Mesodermal cell (in vitro differentiated cells): ENCODE measurements at regions not wholly inside any gene's neighbourhood (a gene's known extent, or its start where the extent isn't known, plus 50 kb on each side); places are given as distances from the start of the nearest gene placed in this dataset.

Experiments
- H3K27ac ChIP-seq: 2 replicates; pipeline ENCODE4 v1.7.0; 2013; ENCODE audit warnings: mild to moderate bottlenecking, low read depth, low read length, moderate library complexity; ENCODE audit not compliant: severe bottlenecking
- H3K36me3 ChIP-seq: 2 replicates; pipeline ENCODE4 v1.7.1; 2013; ENCODE audit warnings: mild to moderate bottlenecking, low read length, moderate library complexity; ENCODE audit not compliant: control insufficient read depth, insufficient read depth
- H3K4me1 ChIP-seq: one replicate; pipeline ENCODE4 v1.7.1; 2013; ENCODE audit warnings: mild to moderate bottlenecking, low read length; ENCODE audit not compliant: insufficient read depth, control insufficient read depth, poor library complexity, severe bottlenecking
- H3K4me3 ChIP-seq: 2 replicates; pipeline ENCODE4 v1.7.0; 2013; ENCODE audit warnings: low read length, control low read depth, mild to moderate bottlenecking; ENCODE audit not compliant: insufficient read depth, poor library complexity, severe bottlenecking; ENCODE audit errors: extremely low read depth
- H3K9me3 ChIP-seq: 2 replicates; pipeline ENCODE4 v1.7.1; 2013; ENCODE audit warnings: mild to moderate bottlenecking, low read length, moderate library complexity; ENCODE audit not compliant: control insufficient read depth
- WGBS, 2 experiments: methylation state at CpG; one replicate each; pipeline ENCODE4 v1.1.5; 2013; ENCODE audit warnings: missing lambda C conversion rate in 2 of 2; ENCODE audit not compliant: insufficient coverage in 2 of 2; 5-methylcytosine and 5-hydroxymethylcytosine counted together

DNA sequence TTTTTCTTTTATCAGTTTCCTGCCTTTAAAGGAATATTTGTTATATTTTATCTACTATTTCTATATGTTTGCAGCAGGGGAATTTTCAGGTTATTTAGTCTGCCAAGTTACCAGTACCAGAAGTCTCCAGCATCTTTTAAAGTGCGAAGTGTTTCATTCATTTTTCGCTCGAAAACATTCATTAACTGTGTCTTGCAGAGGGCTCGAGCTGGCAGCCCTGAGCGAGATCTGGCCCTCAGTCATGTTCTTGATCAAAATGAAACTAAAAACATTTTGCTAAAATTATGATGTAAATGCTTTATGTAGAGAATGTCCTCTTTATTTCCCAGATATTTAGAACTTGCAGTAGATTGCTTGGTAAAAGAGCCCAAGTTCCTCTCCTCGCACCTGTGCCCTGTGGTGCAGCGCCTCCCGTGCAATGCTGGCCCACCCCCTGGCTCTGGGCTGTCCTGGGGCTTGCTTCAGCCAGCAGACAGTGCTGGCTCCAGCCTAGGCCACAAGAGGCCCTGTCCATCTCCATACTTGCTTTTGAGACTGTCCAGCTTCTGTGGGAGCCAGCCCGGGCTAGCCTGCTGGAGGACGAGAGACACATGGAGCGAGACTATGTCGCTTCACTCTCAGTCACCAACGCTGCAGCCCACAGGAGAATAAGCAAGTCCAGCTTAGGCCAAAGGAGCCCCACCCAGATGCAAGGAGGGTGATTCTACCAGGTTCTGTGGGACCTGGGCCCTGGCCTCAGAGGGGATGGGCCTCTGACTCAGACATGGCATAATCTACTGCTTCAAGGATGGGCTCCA is 71.9 kb upstream of the PRR23E start:
- H3K9me3 ChIP-seq = no peaks in the 10 kb centered on the region
- H3K4me3 ChIP-seq = no peak overlapping the region
- WGBS, 2 experiments = 85 to 90% methylated on average over 10 to 12 of the region's 13 CpGs
- no peak overlapping the region for H3K27ac ChIP-seq
- no peaks in the 10 kb centered on the region for H3K4me1 ChIP-seq
- H3K36me3 ChIP-seq = no peaks in the 10 kb centered on the region

DNA sequence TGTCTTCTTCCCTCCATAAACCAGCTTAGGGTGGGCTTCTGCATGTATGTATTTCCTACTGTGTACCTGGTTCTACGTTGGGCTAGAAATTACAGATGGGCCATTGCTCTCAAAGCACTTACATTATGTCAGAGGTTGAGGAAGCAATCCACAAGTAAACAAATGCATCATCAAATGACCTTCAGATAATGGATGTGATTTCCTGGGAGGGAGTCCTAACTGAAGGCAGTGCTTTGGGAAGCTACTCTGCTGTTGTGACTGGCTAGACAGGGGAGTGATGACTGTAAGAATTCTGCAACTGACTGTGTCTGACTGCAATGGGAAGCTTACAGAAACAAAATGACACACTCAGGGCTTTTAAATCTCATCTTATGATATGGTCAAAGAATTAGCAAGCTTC is 71.0 kb upstream of the PRR23E start:
- Histone ChIP-seq H3K36me3 (no peaks in the 10 kb centered on the region), H3K27ac (no peak overlapping the region), H3K9me3 (no peaks in the 10 kb centered on the region), H3K4me1 (no peaks in the 10 kb centered on the region), H3K4me3 (no peak overlapping the region)
- WGBS, 2 experiments = no CpG with 5 or more reads among the region's 1 CpG

DNA sequence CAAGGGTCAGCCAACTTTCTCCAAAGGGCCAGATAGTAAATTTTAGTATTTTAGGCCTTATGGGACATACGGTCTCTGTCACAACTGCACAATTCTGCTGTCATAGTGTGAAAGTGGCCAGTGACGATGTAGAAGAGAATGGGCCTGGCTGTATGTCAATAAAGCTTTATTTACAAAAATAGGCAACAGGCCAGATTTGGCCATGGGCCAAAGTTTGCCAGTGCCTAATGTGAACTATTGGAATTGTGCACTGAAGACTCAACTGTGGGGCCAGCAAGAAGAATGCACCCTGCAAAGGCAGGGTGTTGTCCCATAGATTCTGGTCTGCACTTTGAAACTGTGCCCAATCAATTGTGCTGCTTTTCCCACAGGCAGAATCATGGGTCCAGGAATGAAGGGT is 69.4 kb upstream of the PRR23E start:
- H3K4me3 ChIP-seq = no peak overlapping the region
- H3K9me3 ChIP-seq = no peaks in the 10 kb centered on the region
- no peaks in the 10 kb centered on the region for H3K36me3 ChIP-seq
- H3K27ac ChIP-seq = no peak overlapping the region
- 86% methylated on average over 1 of the region's 2 CpGs; no CpG with 5 or more reads in 1 of the 2 experiments for WGBS, 2 experiments
- H3K4me1 ChIP-seq = no peaks in the 10 kb centered on the region

DNA sequence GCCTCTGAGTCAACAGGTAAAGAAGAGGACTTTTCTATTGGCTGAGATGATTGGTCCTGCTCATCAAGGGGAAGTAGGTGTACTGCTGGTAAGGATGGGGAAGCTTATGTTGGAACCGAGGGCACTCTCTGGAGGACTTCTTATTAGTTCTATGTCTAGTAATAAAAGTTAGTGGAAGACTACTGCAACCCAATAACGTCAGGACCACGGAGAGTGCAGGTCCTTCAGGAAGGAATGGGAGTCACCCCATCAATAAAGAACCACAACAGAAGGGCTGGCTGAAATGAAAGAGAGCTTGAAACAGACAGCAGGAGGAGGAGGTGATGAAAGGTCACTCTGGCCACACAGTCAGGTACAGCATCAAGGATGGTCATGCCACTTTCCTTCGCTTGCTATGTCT is 68.8 kb upstream of the PRR23E start:
- H3K36me3 ChIP-seq = no peaks in the 10 kb centered on the region
- 63 to 70% methylated on average over 1 to 3 of the region's 4 CpGs for WGBS, 2 experiments

DNA sequence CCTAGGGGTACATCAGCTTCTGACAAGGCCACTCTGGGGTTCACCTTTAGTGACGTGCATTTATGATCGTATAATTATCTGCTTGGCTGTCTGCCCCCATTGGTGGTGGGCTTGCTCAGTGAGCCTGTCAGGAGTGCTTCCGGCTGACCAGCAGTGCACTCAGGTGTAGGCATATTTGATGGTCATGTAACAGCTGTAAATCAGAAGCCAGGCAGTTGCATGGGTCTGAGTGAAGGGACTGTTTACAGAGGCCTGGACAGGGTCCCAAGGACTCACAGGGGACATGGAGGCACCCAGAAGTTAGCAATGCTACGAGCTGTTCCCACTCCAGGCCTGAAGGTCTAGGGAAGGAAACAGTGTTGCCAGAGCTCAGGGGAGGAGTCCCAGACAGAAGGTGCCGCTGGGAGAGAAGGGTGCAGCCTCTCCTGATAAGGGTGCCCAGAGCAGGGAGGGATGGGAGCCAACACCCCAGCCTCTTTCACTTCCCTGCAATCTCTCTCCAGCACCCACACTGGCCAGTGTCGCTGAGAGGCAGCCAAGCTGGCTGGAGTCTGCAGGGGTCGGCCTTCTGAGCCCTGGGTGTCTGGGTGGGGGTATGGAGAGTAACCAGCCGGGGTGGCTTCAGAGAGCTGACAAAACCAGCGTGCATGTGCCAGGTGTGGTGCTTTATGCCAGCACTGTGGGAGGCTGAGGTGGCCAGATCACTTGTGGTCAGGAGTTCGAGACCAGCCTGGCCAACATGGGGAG is 61.3 kb upstream of the PRR23E start:
- no peaks in the 10 kb centered on the region for H3K36me3 ChIP-seq
- H3K4me3 ChIP-seq = no peak overlapping the region
- peaks cover 7% of the 10 kb centered on the region for H3K4me1 ChIP-seq
- no peak overlapping the region for H3K27ac ChIP-seq
- no peaks in the 10 kb centered on the region for H3K9me3 ChIP-seq
- WGBS, 2 experiments = 85 to 89% methylated on average over 5 to 8 of the region's 10 CpGs

More for the DNA sequence above, 68.8 kb upstream of the PRR23E start:
- Histone ChIP-seq H3K4me1 (no peaks in the 10 kb centered on the region), H3K4me3 (no peak overlapping the region), H3K27ac (no peak overlapping the region), H3K9me3 (no peaks in the 10 kb centered on the region)

DNA sequence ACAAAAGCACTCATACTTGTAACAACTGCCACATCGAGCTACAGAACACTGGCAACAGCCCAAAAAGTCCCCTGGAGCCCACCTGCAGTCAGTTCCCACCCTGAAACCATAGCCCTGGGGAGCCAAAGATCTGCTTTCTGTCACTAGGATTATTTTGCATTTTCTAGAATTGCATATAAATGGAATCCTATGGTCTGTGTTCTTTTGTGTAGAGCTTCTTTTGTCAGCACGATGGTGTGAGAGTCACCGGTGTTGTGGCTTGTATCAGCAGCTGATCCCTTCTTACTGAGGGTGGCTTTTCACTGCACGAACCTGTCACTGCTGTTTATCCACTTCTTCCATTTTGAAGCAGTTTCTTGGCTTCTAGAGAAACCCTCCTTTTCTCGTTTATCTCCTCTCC is 60.1 kb upstream of the PRR23E start:
- no peak overlapping the region for H3K27ac ChIP-seq
- H3K9me3 ChIP-seq = no peaks in the 10 kb centered on the region
- H3K4me1 ChIP-seq = peaks cover 7% of the 10 kb centered on the region
- no peaks in the 10 kb centered on the region for H3K36me3 ChIP-seq
- WGBS, 2 experiments = 46 to 47% methylated on average over 3 of the region's 5 CpGs
- no peak overlapping the region for H3K4me3 ChIP-seq

DNA sequence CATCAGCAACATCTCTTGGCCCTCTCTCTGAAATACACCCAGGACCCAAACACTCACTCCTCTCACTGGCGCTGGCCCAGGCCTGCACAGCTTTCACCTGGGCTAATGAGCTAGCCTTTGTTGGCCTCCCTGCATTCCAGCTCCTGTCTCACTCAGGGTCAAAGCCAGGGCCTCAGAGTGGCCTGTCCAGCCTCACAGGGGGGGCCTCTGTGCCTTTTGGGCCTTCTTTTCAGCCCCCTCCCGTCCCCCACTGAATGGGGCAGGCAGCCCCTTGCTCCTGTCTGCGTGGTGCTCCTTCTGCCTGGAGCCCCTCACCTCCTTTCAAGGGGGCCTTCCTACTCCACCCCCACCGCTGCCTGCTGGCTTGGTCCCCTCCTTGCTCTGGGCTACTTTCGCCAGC is 59.0 kb upstream of the PRR23E start:
- peaks cover 7% of the 10 kb centered on the region for H3K4me1 ChIP-seq
- no peaks in the 10 kb centered on the region for H3K9me3 ChIP-seq
- WGBS, 2 experiments = 88 to 93% methylated on average over 4 to 5 of the region's 5 CpGs
- H3K4me3 ChIP-seq = no peak overlapping the region
- no peaks in the 10 kb centered on the region for H3K36me3 ChIP-seq
- H3K27ac ChIP-seq = no peak overlapping the region

DNA sequence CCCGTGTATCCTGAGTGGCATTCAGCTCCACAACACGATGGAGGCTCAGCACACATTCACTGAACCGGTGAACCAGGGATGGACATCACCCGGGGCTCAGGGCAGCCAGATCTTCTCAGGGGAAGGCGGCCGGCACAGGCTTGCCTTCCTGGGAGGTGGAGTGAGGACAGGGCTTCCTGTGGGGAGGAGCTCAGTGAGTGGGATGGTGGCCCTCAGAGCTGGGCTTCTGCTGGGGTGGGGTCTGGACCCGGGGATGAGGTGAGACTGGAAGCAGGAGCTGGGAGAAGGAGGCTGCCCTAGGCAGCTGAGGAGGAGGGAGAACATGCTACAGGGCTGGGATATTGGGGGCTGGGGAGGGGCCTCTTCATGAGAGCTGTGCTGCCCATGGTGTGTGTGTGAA is 58.5 kb upstream of the PRR23E start:
- Histone ChIP-seq H3K27ac (no peak overlapping the region), H3K4me1 (peaks cover 7% of the 10 kb centered on the region), H3K9me3 (no peaks in the 10 kb centered on the region), H3K4me3 (no peak overlapping the region), H3K36me3 (no peaks in the 10 kb centered on the region)
- 78 to 87% methylated on average over 4 to 7 of the region's 7 CpGs for WGBS, 2 experiments

DNA sequence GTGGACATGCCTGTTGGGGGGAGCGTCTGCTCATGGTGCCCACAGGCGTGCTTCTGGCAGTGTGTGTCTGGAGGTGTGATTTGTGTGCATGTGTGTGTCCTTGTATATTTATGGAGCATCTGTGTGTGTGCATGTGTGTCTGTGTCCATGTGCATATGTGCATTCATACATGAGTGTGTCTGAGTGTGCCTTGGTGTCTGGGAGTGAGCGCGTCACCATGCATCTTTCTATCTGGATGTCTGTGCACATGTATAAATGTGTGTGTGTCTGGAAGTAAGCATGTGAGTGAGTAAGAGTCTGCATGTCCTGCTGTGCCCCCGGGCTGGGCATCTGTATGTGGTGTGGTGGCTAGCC is 58.1 kb upstream of the PRR23E start:
- Histone ChIP-seq H3K27ac (no peak overlapping the region), H3K4me3 (peak overlapping the region; percentile 8), H3K36me3 (no peaks in the 10 kb centered on the region), H3K9me3 (no peaks in the 10 kb centered on the region), H3K4me1 (peaks cover 7% of the 10 kb centered on the region)
- 77 to 85% methylated on average over 3 to 5 of the region's 5 CpGs for WGBS, 2 experiments

DNA sequence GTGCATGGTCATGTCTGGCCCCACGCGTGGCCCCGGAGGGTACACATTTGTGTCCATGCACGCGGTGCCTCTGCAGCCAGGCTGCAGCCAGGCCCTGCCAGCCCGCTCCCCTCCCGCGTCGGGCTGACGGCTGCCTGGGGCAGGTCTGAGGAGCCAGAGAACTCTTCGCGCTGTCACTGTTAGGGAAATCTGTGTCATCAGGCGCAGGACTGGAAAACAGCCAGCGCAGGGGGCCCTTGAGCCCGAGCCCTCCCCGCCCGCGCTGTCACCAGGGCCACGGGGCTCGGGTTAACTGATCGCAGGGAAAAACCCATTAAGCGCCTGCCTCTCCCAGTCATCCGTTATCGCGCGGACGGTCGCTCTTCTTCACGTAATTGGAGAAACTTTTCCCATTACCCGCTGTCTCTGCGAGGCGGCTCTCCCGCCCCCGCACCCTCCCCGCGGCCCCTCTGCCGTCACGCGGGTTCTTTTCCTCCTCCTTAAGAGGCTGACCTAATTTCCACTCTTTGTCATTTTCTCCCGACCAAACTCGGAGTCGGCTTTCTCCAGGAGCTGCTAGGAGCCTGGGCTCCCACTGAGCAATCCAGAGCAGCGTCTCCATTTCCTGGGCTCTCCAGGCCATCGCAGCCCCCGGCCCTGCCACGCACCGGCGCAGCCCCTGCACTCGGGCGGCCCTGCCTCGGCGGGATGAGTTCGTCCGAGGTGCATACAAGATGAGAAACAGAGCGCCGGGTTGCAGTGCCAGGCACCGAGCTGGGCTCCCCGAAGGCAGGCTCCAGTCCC is 57.5 kb upstream of the PRR23E start:
- Histone ChIP-seq H3K4me1 (peaks cover 7% of the 10 kb centered on the region), H3K27ac (peak overlapping the region; percentile 29), H3K9me3 (no peaks in the 10 kb centered on the region), H3K36me3 (no peaks in the 10 kb centered on the region), H3K4me3 (peak overlapping the region; percentile 21)
- 12 to 13% methylated on average over 54 to 55 of the region's 58 CpGs for whole genome bisulfite sequencing, 2 experiments
